Sigmoid colon (tissue), 4 donors: ENCODE measurements at regions not wholly inside any gene's neighbourhood (a gene's known extent, or its start where the extent isn't known, plus 50 kb on each side); places are given as distances from the start of the nearest gene placed in this dataset.

ENCODE experiments used
- EP300 ChIP-seq, 4 donors: sonication (generic); formaldehyde crosslinking; IDR thresholded peaks; one replicate each; pipeline ENCODE4 v1.6.1; 2017; ENCODE audit warnings: antibody characterized with exemption in 4 of 4
- POLR2A ChIP-seq, 2 donors: fragments of 450-650 bp; IDR thresholded peaks; one replicate each; pipeline ENCODE4 v1.6.1; 2016; ENCODE audit warnings: antibody characterized with exemption in 2 of 2, mild to moderate bottlenecking in 2 of 2, moderate library complexity in 2 of 2
- TF ChIP-seq, protein P1 (sequence below), 4 experiments: fragments of 450-650 bp in 3 of 4; fragments of 200-600 bp in 1 of 4; IDR thresholded peaks; one replicate each; pipeline ENCODE4 v1.5.1; 2016 to 2019; ENCODE audit warnings: antibody characterized with exemption in 4 of 4, mild to moderate bottlenecking in 3 of 4, moderate library complexity in 2 of 4

DNA sequence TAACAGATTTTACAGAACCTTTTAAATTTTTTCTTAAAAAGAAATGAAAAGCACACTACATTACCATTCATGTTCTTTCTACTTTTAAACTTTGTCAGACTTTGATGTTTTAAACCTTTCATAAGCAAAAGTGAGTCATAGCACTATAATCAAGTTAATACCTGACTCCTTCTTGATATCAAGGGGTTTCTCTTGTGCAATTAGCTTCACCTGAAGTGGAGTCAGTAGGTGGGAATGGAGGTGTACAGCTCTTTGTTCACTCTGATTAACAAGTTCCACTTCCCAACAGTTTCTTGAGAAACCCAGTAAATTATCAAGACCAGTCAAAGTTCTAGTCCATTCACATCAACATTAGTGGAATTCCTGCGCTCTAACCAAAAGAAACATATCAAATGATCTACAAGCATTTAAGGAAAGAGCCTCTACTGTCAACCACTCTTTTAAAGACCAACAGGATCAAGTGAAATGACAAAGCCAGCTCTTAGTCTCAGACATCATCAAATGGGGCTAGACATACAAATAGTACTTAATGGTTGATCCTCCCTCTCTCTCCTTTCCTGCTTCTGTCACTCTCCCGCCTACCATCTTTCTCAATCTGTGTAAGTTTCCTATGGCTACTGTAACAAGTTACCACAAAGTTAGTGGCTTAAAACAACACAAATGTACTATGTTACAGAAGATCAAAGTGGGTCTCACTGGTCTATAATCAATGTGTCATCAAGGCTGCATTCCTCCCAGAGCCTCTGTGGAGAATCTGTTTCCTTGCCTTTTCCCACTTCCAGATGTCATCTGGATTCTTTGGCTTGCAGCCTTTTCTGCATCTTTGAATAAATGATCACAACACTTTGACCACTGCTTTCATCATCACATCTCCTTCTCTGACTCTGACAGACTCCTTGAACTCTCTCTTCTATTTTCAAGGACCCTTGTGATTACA lies 68.0 kb downstream of the HINT1 start:
- TF ChIP-seq, protein P1, sequence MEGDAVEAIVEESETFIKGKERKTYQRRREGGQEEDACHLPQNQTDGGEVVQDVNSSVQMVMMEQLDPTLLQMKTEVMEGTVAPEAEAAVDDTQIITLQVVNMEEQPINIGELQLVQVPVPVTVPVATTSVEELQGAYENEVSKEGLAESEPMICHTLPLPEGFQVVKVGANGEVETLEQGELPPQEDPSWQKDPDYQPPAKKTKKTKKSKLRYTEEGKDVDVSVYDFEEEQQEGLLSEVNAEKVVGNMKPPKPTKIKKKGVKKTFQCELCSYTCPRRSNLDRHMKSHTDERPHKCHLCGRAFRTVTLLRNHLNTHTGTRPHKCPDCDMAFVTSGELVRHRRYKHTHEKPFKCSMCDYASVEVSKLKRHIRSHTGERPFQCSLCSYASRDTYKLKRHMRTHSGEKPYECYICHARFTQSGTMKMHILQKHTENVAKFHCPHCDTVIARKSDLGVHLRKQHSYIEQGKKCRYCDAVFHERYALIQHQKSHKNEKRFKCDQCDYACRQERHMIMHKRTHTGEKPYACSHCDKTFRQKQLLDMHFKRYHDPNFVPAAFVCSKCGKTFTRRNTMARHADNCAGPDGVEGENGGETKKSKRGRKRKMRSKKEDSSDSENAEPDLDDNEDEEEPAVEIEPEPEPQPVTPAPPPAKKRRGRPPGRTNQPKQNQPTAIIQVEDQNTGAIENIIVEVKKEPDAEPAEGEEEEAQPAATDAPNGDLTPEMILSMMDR (IDR thresholded peaks at IDR 0.05) = no peak
- no peak for TF ChIP-seq POLR2A (IDR thresholded peaks at IDR 0.05)
- no peak for TF ChIP-seq EP300 (IDR thresholded peaks at IDR 0.05)
